HG02678 (cell line): ENCODE measurements at regions not wholly inside any gene's neighbourhood (a gene's known extent, or its start where the extent isn't known, plus 50 kb on each side); places are given as distances from the start of the nearest gene placed in this dataset.

Source experiments
- ATAC-seq: cut with Tn5 transposase; IDR thresholded peaks from one replicate; pipeline ENCODE4 v1.9.1; 2021; ENCODE audit warnings: mild to moderate bottlenecking, moderate library complexity; ENCODE audit not compliant: unreplicated experiment

DNA sequence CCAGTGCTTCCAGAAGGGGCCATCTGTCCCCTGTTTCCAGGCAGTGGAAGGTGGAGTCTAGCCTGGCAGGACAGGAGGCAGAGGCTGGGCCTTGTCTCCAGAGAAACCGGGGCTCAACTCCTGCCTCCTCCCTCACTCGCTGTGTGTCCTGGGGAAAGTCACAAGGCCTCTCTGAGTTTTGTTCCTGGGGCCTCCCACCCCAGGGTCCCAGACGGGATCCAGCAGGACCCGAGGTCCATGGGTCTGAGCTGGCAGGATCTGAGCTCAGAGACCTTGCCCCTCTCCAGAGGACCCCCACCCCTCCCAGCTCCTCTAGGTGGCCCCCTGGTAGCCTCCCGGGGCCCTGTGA, 72.2 kb upstream of the TAF1B start:
- no peak for ATAC-seq

DNA sequence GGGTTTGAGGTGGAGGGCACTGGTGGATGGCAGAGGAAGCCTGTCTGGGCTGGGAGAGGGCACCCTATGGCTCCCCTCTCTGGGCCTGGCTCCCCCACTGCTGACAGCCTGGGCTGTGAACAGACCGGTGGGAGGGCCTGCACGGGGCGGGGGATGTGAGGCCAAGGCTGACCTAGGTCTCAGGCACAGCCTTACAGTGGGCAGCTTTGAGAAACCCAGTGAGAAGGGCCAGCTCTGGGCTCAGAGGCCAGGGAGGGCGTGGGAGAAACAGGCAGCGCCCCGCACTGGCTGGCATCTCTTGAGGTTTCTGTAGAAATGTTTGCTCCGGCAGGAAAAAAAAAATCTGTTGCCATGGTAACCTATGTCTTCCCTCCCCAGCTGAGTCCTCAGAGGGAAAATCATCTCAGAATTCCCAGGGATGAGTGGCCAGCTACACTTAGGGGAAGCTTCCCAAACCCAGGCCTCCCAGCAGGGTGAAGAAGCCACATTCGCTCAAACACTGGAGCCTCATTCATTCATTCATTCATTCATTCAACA, 71.7 kb upstream of the TAF1B start:
- ATAC-seq, result no peak

DNA sequence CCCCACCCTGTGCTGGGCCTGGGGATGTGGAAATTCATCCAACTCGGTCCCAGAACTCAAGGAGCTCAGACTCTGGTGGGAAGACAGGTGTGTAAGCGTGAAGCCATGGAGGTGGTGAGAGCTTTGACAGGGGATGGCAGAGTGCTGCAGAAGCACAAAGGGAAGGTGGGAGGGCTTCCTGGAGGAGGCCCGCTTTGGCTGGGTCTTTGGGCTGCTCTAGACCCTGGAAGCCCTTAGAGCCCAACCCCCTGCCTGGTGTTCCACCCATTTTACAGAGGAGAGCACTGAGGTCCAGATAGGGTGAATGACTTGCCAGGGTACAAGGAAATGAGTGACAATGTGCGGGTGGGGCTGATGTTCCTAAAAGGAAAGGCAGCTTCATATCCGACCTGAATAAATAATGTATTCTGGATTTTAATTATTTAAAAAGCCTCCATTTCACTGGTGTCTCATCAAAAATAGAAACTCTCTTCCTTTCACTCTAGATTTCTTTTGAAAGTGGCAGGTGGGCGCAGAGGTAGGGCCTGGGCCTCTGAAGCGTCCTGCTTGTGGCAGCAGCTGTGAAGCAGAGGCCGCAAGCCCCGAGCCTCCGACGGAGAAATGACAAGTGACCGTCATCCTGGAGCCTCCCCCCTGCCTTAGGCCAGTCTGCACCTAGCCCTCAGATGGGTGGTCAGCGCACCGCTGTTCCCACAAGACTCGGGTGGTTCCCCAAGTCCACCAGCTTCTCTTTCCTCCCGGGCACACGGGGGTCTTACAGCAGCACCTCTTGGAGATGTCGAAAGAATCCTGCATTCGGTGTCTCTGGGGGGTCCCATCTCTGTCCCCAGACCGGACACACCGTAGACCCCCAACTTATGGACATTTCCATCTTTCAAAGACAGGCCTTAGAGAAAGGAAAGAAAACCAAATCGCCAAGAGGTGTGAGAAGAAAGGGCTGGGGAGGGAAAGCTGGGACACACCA, 71.0 kb upstream of the TAF1B start:
- ATAC-seq, result no peak

DNA sequence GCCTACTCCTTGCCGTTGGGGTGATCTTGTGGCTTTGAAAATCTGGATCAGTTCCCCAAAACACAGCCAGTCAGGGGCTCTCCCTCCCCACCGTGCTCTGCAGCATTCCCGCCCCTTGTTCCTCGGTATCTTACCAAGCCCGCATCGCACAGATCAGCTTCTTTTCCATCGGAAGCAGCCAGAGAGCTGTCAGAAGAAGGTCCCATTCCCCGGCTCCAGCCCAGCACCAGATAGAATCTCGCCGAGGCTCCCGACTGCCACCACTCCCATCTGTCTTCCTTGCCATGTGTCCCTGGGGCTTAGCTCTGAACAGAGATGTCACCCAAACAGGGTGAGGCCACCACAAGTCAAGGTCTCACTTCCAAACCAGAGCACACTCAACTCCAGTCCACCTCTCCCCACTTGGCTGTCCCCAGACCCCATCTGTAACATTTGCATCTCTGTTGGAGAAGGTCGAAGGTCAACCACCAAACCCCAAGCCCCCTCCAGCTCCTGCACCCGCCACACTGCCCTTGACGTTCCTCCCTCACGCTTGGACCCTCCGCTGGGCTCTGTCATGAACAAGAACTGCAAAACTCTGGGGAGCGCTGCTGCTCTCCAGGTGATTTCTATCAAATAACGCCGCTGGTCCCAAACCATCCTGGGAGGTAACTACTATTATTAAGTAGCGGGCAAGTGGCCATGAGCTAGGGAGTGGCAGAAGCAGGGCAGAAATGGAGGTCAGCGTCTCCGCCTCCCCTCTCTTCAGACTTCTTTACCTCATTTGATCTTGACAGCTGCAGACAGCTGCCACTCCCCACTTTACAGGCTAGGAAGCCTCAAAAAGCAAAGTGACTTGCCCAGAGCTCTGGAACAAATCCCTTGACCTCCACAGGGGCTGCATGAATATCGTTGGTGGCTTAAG, 70.0 kb upstream of the TAF1B start:
- no peak for ATAC-seq

DNA sequence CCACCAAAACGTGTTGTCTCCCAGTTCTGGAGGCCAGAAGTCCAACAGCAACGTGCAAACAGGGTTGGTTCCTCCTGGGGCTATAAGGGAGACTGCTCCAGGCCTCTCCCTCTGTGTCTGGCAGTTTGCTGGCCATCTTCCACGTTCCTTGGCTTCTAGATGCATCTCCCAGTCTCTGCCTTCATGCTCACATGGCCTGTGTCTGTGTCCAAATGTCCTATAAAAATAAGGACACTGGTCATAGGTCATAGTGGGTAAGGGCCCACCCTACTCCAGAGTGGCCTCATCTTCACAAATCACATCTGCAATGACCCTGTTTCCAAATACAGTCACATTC, 69.4 kb upstream of the TAF1B start:
- ATAC-seq, result no peak

DNA sequence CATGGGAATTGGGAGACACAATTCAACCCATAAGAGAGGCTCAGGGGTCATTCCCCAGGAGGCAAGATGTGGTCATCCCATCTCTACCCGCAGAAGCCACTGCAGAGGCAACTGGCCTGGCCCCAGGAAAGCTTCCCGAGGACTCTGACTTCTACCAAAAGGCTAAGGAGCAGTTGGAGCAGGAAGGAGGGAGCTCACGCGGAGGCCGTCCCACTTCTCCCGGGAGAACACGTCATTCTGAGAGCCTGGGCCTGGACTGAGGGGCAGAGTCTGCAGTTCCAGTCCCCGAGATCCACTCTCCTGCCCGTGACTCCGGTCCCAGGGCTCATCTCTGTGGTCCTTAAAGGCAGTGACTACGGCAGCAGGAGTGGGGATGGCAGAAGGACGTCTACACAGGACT, 69.0 kb upstream of the TAF1B start:
- no peak for ATAC-seq

DNA sequence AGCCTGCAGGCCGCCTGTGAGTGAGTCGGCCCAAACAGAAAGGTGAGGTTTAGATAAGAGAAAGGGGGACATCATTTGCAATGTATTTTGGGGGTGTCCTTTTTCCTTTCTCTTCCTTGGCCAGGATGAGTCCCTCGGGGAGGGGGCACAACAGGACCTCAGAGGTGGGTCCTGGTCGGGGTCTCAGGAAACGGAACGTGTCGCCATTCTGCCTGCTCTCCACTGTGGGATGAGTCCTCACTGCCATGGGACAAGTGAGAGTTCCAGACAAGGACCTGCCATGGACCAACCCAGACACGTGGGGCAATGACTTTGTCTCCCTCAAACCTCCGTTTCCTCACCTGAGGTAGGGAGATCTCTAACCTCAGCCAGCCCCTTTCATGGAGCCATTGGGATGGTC, 67.9 kb upstream of the TAF1B start:
- ATAC-seq, result no peak

DNA sequence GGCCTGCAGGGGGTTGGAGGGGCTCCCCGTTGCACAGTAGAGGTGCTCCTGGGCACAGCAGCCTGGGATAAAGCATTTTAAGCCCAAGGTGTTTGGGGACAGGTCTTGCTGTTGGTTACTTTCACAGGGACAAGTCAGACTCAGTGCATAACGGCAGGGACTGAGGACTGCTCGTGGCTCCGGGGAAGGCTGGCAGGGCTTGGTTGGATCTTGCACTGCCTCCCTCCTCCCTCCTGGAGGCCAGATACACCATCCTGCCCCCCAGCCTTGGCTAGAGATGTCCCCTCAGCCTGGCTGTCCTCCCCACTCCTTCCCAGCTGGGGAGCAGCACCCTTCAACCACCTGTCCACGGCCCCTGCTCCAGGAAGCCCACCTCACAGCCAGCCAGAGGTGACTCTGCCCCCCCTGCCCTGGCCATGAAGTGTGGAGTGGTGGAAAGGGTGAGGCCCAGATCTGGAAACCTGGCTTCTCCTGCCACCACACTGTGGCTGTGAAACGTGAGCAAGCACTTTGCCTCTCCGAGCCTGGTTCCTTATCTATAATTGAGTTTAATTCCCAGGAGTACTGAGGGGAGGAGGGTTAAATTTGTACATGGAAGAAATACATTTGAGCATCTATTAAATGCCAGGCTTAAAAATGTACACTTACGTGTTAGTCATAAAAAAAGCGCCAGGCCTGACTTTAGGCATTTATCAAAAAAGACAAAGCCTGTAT, 67.1 kb upstream of the TAF1B start:
- no peak for ATAC-seq

DNA sequence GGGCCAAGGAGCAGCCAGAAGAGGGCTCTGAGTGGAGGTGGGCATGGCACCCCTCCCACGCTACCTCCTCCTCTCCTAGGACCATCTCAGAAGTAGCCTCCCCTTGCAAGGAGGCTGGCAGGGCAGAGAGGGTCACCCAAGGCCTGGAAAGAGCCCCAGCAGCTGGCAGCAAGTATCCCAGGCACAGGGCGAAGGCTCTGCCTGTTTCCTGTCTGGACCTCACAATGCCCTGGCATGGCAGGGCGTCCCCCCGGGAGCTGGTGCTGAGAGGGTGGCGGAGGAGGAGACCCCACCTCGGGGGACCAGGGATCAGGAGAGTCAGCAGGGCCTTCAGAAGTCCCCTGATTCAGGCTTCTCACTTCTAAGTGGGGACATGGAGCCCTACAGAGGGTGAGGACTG, 66.2 kb upstream of the TAF1B start:
- no peak for ATAC-seq

DNA sequence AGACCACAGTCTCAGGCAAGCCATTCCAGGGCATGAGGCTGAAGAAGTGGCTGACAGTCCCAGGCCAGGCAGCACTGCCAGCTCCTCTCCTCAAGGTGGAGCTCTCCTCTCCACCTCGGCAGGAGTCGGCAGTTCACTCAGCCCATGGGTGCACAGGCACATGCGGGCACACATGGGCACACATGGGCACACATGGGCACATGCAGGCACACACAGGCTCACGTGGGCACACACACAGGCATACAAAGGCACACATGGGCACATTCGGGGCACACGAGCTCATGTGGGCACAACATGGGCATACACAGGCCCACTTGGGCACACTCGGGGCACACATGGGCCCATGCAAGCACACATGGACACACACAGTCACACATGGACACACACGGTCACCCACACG, 65.3 kb upstream of the TAF1B start:
- ATAC-seq, result no peak

DNA sequence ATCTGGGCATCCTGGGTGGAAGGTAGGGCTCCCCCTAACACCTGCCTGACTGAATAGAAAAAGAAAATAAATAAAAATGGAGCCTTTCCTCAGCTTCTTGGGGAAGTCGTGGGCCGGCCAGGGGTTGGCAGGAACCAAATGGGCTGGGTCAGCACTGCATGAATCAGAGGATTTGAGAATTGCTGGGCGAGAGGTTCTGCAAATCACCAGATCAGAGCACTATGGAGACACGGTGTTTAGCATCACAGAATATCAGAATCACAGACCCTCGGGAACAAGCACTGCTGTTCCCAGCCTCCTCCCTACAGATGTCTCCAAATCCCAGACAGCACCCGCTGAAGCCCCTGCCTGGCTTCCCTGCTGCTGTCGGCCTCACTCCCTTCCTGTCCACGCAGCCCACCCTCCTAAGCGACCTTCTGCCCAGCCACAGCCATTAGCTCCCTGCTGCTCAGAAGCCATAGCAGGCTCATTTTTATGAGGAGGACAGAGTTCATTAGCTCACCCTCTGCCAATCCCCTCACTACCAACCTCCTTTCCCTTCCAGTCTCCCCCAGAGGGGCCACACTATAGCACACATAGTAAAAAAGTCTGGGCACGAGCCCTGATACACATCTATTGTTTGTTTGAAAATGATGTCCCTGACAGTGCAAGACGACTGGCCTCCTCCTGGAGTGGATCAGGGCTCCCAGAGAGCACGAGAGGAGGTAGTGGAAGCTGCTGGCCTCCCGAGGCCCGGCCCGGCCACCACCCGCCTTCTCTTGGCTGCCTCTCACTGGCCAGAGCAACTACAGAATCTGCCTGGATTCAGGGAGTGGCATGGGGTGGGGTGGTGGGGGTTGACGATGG, 64.6 kb upstream of the TAF1B start:
- ATAC-seq, result no peak

DNA sequence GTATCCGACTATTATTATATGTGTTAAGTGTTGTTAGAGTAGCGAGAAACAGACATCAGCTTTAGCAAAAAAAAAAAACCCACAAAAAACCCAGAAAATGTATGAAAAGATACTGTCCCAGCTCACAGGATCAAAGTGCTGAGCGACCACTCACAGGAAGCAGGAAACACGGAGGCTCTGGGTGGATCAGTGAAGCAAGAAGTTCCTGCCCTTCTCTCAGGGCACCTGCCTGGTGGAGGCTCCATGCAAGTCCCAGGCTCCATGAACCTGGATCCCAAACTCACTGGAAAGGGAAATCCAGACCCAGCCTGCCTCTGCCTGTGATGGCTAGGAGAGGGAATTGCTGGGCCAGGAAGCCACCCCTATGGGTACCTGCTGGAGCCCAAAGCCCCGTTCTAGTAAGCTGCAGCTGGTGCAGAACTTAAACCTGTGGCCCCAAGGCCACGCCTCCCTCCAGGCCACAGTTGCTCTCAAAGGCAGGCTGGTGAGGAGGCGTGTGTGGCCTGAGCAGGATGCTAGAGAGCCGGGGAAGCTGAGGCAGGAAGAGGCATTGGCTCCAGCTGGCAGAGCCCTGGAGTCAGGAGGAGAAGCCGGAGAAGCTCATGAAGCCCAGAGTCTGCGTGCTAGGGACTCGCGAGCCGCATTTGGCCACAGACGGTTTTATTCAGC, 63.5 kb upstream of the TAF1B start:
- ATAC-seq, result no peak

DNA sequence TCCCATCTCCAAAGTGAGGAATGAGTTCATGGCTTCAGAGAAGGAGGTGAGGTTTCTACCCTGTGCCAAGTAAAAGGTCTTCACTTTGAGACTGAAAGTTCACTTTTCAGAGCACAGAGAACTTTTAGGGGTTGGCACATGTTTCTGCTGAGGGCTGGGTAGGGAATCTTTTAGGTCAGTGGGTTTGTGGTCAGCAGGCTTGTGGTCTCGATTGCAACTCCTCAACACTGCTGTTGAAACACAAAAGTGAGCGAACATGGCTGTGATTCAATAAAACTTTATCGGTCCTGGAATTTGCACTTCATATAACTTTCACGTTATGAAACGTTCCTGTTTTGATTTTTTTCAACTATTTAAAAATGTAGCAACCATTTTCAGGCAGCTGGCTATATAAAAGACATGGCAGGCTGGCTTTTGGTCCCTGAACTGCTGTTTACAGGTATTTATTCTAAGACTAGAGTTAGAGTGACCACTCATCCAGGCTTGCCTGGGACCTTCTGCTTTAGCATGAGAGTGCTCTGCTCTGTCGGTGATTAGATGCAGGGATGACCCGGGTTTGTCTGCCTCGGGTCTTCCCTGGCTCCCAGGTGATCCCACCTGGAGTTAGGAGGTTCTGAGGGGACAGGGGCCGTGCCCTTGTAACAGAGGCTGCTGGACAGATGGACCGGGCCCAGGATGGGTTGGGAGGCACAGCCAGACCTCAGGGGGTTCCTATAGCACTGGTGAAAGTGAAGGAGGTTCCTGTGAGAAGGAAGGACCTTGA, 62.7 kb upstream of the TAF1B start:
- ATAC-seq, result no peak

DNA sequence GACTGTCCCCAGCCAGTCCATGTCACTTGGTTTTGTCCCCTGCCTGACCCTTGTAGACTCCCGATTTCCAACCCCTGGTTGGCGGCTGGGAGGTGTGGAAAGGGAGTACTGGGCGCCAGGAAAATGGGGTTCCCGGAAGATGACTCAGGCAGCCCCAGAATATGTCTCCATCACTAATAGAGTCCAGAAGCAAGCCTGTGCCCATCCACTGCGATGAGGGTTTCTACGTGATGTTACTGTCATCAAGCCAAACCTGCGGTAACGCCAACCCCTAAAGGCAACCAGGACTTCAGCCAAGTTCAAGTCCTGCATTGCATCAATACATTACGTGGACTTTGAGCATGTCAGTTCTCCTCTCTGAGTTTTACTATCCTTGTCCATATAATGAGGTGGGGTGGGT, 62.0 kb upstream of the TAF1B start:
- ATAC-seq, result no peak

DNA sequence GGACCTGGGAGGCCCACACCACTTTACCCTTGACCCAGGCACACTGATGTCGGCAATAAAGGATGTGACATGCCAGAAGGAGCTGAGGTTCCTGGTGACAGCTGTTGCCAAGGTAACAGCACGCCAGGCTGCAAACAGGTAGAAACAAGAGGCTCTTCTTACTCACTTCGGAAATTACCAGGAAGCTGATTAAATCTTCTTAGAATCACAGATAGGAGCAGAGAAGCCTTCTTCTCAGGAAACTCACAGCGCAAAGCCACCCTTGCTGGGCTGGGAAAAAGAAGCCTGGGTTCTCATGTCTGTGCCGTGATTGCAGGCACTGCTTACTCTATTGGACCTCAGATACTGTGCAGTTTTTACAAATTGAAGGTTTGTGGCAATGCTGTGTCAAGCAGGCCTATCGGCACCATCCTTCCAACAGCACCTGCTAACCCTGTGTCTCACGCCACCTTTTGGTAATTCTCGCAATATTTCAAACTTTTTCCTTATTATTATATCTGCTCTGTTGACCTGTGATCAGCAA, 61.0 kb upstream of the TAF1B start:
- no peak for ATAC-seq

DNA sequence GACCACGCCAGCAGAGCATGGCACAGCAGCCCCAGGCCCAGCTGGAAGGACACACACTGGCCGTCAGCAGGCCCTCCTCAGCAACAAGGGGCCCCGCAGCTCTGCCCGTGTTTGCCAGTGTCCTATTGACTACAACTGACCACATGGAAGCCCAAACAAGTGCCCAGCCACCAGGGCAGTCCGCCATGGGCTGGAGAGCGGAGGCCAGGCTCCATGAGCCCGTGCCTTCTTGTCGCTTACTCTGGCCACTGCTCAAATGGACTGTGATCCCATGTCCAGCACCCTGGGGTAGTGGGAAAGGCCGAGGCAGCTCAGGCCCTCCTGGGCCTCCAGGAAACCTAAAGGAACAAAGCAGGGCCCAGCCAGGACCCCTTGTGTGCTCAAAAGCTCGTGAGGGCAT, 53.9 kb upstream of the TAF1B start:
- no peak for ATAC-seq

DNA sequence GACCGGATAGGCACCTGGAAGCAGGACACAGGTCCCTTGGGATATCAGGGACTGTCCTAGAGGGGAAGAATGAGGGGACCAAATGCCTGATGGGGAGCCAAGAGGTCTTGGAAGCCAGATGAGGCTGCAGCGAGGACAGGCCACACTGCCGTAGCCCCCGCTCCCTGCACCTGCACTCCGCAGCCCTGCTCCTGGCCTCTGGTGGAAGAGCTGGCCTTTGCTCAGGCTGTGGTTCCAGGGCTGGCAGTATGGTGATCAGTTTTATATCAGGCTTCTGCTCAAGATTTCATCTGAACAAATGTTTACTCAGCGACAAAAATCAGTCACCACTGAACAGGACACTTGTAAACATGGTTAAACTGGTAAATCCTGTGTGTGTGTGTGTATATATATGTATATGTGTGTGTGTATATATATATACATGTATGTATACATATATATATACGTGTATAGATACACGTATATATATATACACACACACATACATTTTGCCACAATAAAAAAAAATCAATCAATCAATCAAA, 52.5 kb upstream of the TAF1B start:
- no peak for ATAC-seq

DNA sequence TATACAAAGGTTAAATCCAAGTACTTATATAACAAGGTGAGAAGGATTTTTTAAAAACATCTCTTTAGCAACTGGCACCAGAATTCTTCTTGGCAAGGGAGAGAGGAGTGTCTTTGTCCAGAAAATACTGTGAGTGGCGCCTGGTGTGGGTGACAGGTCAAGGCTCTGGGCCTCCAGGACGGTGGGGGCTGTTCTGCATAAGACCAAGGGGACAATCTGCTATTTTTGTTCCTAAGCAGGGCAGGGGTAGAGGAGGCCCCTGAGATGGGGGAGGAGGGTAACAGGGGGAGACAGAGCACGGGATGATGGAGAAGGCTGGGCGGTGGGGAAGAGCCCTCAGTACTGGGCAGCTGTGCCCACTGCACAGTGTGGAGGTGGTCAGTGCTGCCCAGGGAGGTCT, 51.6 kb upstream of the TAF1B start:
- no peak for ATAC-seq
